NCI-H2227 (cell line): ENCODE measurements at regions not wholly inside any gene's neighbourhood (a gene's known extent, or its start where the extent isn't known, plus 50 kb on each side); places are given as distances from the start of the nearest gene placed in this dataset.

Experiments
- DNase-seq: peaks from one replicate; lab custom pipeline; 2025; ENCODE audit not compliant: unreplicated experiment; lab: John Stamatoyannopoulos, UW

- DNase-seq: no peak
These were observed 152.8 kb downstream of the FSIP2 start for GRCh38 chr2:185891403-185891802.

- DNase-seq: no peak
These were observed 153.3 kb downstream of the FSIP2 start for GRCh38 chr2:185891804-185892411.

- no peak for DNase-seq
These were observed 153.9 kb downstream of the FSIP2 start for GRCh38 chr2:185892484-185892883.

- DNase-seq: no peak
These were observed 155.6 kb downstream of the FSIP2 start for GRCh38 chr2:185894223-185894622.

GRCh38 chr2:185895828-185896693, 157.5 kb downstream of the FSIP2 start:
- peak; percentile 7 for DNase-seq

GRCh38 chr2:185899366-185899765, 160.8 kb downstream of the FSIP2 start:
- DNase-seq: no peak

GRCh38 chr2:185919155-185919554, 180.6 kb downstream of the FSIP2 start:
- DNase-seq: no peak

- no peak for DNase-seq
These were observed 182.6 kb downstream of the FSIP2 start for GRCh38 chr2:185921048-185921756.

- no peak for DNase-seq
These were observed 195.6 kb downstream of the FSIP2 start for GRCh38 chr2:185934232-185934631.

- DNase-seq: no peak
These were observed 201.3 kb downstream of the FSIP2 start for GRCh38 chr2:185939858-185940257.

GRCh38 chr2:185942855-185943254, 204.3 kb downstream of the FSIP2 start:
- DNase-seq: no peak

- no peak for DNase-seq
These were observed 209.1 kb downstream of the FSIP2 start for GRCh38 chr2:185947722-185948121.

GRCh38 chr2:185952100-185952499, 213.5 kb downstream of the FSIP2 start:
- no peak for DNase-seq

- DNase-seq: no peak
These were observed 215.8 kb downstream of the FSIP2 start for GRCh38 chr2:185954389-185954788.

GRCh38 chr2:185955050-185955449, 216.4 kb downstream of the FSIP2 start:
- DNase-seq: no peak

- DNase-seq: no peak
These were observed 228.7 kb downstream of the FSIP2 start for GRCh38 chr2:185967335-185967734.

GRCh38 chr2:185970148-185970852, 231.7 kb downstream of the FSIP2 start:
- no peak for DNase-seq

GRCh38 chr2:185978634-185979407, 240.2 kb downstream of the FSIP2 start:
- DNase-seq: no peak

GRCh38 chr2:185979546-185980071, 241.0 kb downstream of the FSIP2 start:
- DNase-seq: no peak

- DNase-seq: no peak
These were observed 242.3 kb downstream of the FSIP2 start for GRCh38 chr2:185980944-185981343.
